ENCODE measurements at regions not wholly inside any gene's neighbourhood (a gene's known extent, or its start where the extent isn't known, plus 50 kb on each side); places are given as distances from the start of the nearest gene placed in this dataset.
"Not testable (repeated sequence)": the region's sequence is repeated elsewhere in the genome, so short reads cannot be mapped to it uniquely, and the experiment has no call there.

GRCh38 chr1:233453433-233454200, 126.1 kb downstream of the MAP3K21 start:
- WGBS (ENCODE audit: insufficient coverage, insufficient read length), result no CpG with 5 or more reads among the region's 2 CpGs
- no peaks in the 10 kb centered on the region for H3K4me1 ChIP-seq (ENCODE audit: control insufficient read depth, insufficient read depth, low read length)
- H3K36me3 ChIP-seq (ENCODE audit: control insufficient read depth, insufficient read depth, low read length), result no peaks in the 10 kb centered on the region
- no peak for DNase-seq (ENCODE audit: low read depth, low spot score)
- no peak overlapping the region for H3K27ac ChIP-seq (ENCODE audit: low read length)
- no peaks in the 10 kb centered on the region for H3K27me3 ChIP-seq (ENCODE audit: control insufficient read depth, insufficient read depth, low read length)
- H3K4me3 ChIP-seq (ENCODE audit: low read length), result no peak overlapping the region
- no peaks in the 10 kb centered on the region; the same call in 1 of the 2 replicates for H3K9me3 ChIP-seq (ENCODE audit: control insufficient read depth, insufficient read depth, low read length)

- Histone ChIP-seq H3K27me3 (ENCODE audit: control insufficient read depth, insufficient read depth, low read length) (no peaks in the 10 kb centered on the region), H3K36me3 (ENCODE audit: control insufficient read depth, insufficient read depth, low read length) (no peaks in the 10 kb centered on the region), H3K27ac (ENCODE audit: low read length) (no peak overlapping the region), H3K4me3 (ENCODE audit: low read length) (no peak overlapping the region), H3K9me3 (ENCODE audit: control insufficient read depth, insufficient read depth, low read length) (no peaks in the 10 kb centered on the region), H3K4me1 (ENCODE audit: control insufficient read depth, insufficient read depth, low read length) (peaks cover 4% of the 10 kb centered on the region; the same call in 1 of the 2 replicates)
- no CpG with 5 or more reads among the region's 1 CpG for WGBS (ENCODE audit: insufficient coverage, insufficient read length)
- no peak for DNase-seq (ENCODE audit: low read depth, low spot score)
Measured at GRCh38 chr1:233459470-233459945, 132.0 kb downstream of the MAP3K21 start.

- Histone ChIP-seq H3K36me3 (ENCODE audit: control insufficient read depth, insufficient read depth, low read length) (no peaks in the 10 kb centered on the region), H3K4me1 (ENCODE audit: control insufficient read depth, insufficient read depth, low read length) (peaks cover 4% of the 10 kb centered on the region; the same call in 1 of the 2 replicates), H3K27ac (ENCODE audit: low read length) (no peak overlapping the region), H3K27me3 (ENCODE audit: control insufficient read depth, insufficient read depth, low read length) (no peaks in the 10 kb centered on the region), H3K4me3 (ENCODE audit: low read length) (no peak overlapping the region), H3K9me3 (ENCODE audit: control insufficient read depth, insufficient read depth, low read length) (no peaks in the 10 kb centered on the region)
- no CpG with 5 or more reads among the region's 5 CpGs for WGBS (ENCODE audit: insufficient coverage, insufficient read length)
- DNase-seq (ENCODE audit: low read depth, low spot score), result no peak
Measured at GRCh38 chr1:233459968-233460367, 132.4 kb downstream of the MAP3K21 start.

GRCh38 chr1:233460692-233461091, 133.2 kb downstream of the MAP3K21 start:
- Histone ChIP-seq H3K27me3 (ENCODE audit: control insufficient read depth, insufficient read depth, low read length) (no peaks in the 10 kb centered on the region), H3K36me3 (ENCODE audit: control insufficient read depth, insufficient read depth, low read length) (no peaks in the 10 kb centered on the region; the same call in 1 of the 2 replicates), H3K4me3 (ENCODE audit: low read length) (no peak overlapping the region), H3K27ac (ENCODE audit: low read length) (no peak overlapping the region), H3K4me1 (ENCODE audit: control insufficient read depth, insufficient read depth, low read length) (peaks cover 4% of the 10 kb centered on the region; the same call in 1 of the 2 replicates), H3K9me3 (ENCODE audit: control insufficient read depth, insufficient read depth, low read length) (peaks cover 3% of the 10 kb centered on the region; the same call in 1 of the 2 replicates)
- WGBS (ENCODE audit: insufficient coverage, insufficient read length), result no CpG with 5 or more reads among the region's 4 CpGs
- no peak for DNase-seq (ENCODE audit: low read depth, low spot score)

- no peak overlapping the region for H3K27ac ChIP-seq (ENCODE audit: low read length)
- no peaks in the 10 kb centered on the region for H3K27me3 ChIP-seq (ENCODE audit: control insufficient read depth, insufficient read depth, low read length)
- H3K4me3 ChIP-seq (ENCODE audit: low read length), result no peak overlapping the region
- H3K36me3 ChIP-seq (ENCODE audit: control insufficient read depth, insufficient read depth, low read length), result no peaks in the 10 kb centered on the region; the same call in 1 of the 2 replicates
- no CpG with 5 or more reads among the region's 1 CpG for WGBS (ENCODE audit: insufficient coverage, insufficient read length)
- H3K9me3 ChIP-seq (ENCODE audit: control insufficient read depth, insufficient read depth, low read length), result peaks cover 3% of the 10 kb centered on the region
- DNase-seq (ENCODE audit: low read depth, low spot score), result no peak
- H3K4me1 ChIP-seq (ENCODE audit: control insufficient read depth, insufficient read depth, low read length), result peaks cover 4% of the 10 kb centered on the region; the same call in 1 of the 2 replicates
Measured at GRCh38 chr1:233461847-233462246, 134.3 kb downstream of the MAP3K21 start.

GRCh38 chr1:233463333-233463732, 135.8 kb downstream of the MAP3K21 start:
- no peak for DNase-seq (ENCODE audit: low read depth, low spot score)
- Histone ChIP-seq H3K36me3 (ENCODE audit: control insufficient read depth, insufficient read depth, low read length) (no peaks in the 10 kb centered on the region; the same call in 1 of the 2 replicates), H3K4me3 (ENCODE audit: low read length) (no peak overlapping the region), H3K4me1 (ENCODE audit: control insufficient read depth, insufficient read depth, low read length) (peaks cover 4% of the 10 kb centered on the region; the same call in 1 of the 2 replicates), H3K9me3 (ENCODE audit: control insufficient read depth, insufficient read depth, low read length) (peaks cover 3% of the 10 kb centered on the region), H3K27ac (ENCODE audit: low read length) (no peak overlapping the region), H3K27me3 (ENCODE audit: control insufficient read depth, insufficient read depth, low read length) (no peaks in the 10 kb centered on the region)
- no CpG with 5 or more reads among the region's 3 CpGs for WGBS (ENCODE audit: insufficient coverage, insufficient read length)

GRCh38 chr1:233465745-233466343, 138.3 kb downstream of the MAP3K21 start:
- Histone ChIP-seq H3K9me3 (ENCODE audit: control insufficient read depth, insufficient read depth, low read length) (peaks cover 3% of the 10 kb centered on the region), H3K36me3 (ENCODE audit: control insufficient read depth, insufficient read depth, low read length) (no peaks in the 10 kb centered on the region; the same call in 1 of the 2 replicates)
- no CpG with 5 or more reads among the region's 34 CpGs for WGBS (ENCODE audit: insufficient coverage, insufficient read length)

GRCh38 chr1:233470741-233471499, 143.0 kb upstream of the KCNK1 start:
- WGBS (ENCODE audit: insufficient coverage, insufficient read length), result no CpG with 5 or more reads among the region's 6 CpGs
- H3K4me3 ChIP-seq (ENCODE audit: low read length), result no peak overlapping the region
- DNase-seq (ENCODE audit: low read depth, low spot score), result peak; percentile 29
- no peaks in the 10 kb centered on the region; the same call in 1 of the 2 replicates for H3K36me3 ChIP-seq (ENCODE audit: control insufficient read depth, insufficient read depth, low read length)
- no peaks in the 10 kb centered on the region for H3K27me3 ChIP-seq (ENCODE audit: control insufficient read depth, insufficient read depth, low read length)
- no peak overlapping the region for H3K27ac ChIP-seq (ENCODE audit: low read length)
- no peaks in the 10 kb centered on the region for H3K4me1 ChIP-seq (ENCODE audit: control insufficient read depth, insufficient read depth, low read length)
- H3K9me3 ChIP-seq (ENCODE audit: control insufficient read depth, insufficient read depth, low read length), result no peaks in the 10 kb centered on the region; the same call in 1 of the 2 replicates

More at GRCh38 chr1:233465745-233466343, 138.3 kb downstream of the MAP3K21 start:
- Histone ChIP-seq H3K27ac (ENCODE audit: low read length) (no peak overlapping the region), H3K4me3 (ENCODE audit: low read length) (no peak overlapping the region), H3K4me1 (ENCODE audit: control insufficient read depth, insufficient read depth, low read length) (no peaks in the 10 kb centered on the region), H3K27me3 (ENCODE audit: control insufficient read depth, insufficient read depth, low read length) (no peaks in the 10 kb centered on the region)
- DNase-seq (ENCODE audit: low read depth, low spot score), result no peak

- H3K4me3 ChIP-seq (ENCODE audit: low read length); H3K27ac ChIP-seq (ENCODE audit: low read length); H3K4me1 ChIP-seq (ENCODE audit: control insufficient read depth, insufficient read depth, low read length); DNase-seq (ENCODE audit: low read depth, low spot score); H3K27me3 ChIP-seq (ENCODE audit: control insufficient read depth, insufficient read depth, low read length); H3K36me3 ChIP-seq (ENCODE audit: control insufficient read depth, insufficient read depth, low read length); H3K9me3 ChIP-seq (ENCODE audit: control insufficient read depth, insufficient read depth, low read length): not testable (repeated sequence)
- WGBS (ENCODE audit: insufficient coverage, insufficient read length), result no CpG with 5 or more reads among the region's 3 CpGs
Measured at GRCh38 chr1:233471851-233472250, 142.1 kb upstream of the KCNK1 start.

GRCh38 chr1:233472796-233473195, 141.1 kb upstream of the KCNK1 start:
- not testable (repeated sequence) for H3K27me3 ChIP-seq (ENCODE audit: control insufficient read depth, insufficient read depth, low read length); H3K9me3 ChIP-seq (ENCODE audit: control insufficient read depth, insufficient read depth, low read length); H3K36me3 ChIP-seq (ENCODE audit: control insufficient read depth, insufficient read depth, low read length); H3K4me1 ChIP-seq (ENCODE audit: control insufficient read depth, insufficient read depth, low read length); DNase-seq (ENCODE audit: low read depth, low spot score); H3K27ac ChIP-seq (ENCODE audit: low read length); H3K4me3 ChIP-seq (ENCODE audit: low read length)
- no CpG with 5 or more reads among the region's 7 CpGs for WGBS (ENCODE audit: insufficient coverage, insufficient read length)

All from iPS DF 6.9 (cell line).